H1 (cell line): ENCODE measurements at regions not wholly inside any gene's neighbourhood (a gene's known extent, or its start where the extent isn't known, plus 50 kb on each side); places are given as distances from the start of the nearest gene placed in this dataset.

Experiments
- CTCF ChIA-PET: fragments of 300-600 bp; sonication (Branson Sonifier 250); formaldehyde crosslinking; loops from one replicate; lab custom pipeline; 2021; ENCODE audit not compliant: partially characterized antibody; lab: Charles Lee
- POLR2A ChIA-PET: fragments of 300-600 bp; sonication (Branson Sonifier 250); formaldehyde crosslinking; loops from one replicate; lab custom pipeline; 2021; ENCODE audit warnings: inconsistent platforms; ENCODE audit not compliant: partially characterized antibody; lab: Charles Lee
- DNase-seq, 2 experiments: peaks; one replicate each; pipeline versions ENCODE4 v3.0.0 to v3.0.0-alpha.2; 2010 to 2022; ENCODE audit warnings: low spot score in 2 of 2, low read depth in 1 of 2, mixed read lengths in 1 of 2
- FAIRE-seq: peaks from 2 replicates; lab custom pipeline; 2011; peaks lifted over from hg19 to GRCh38; lab: Jason Lieb, UNC
- H2AFZ ChIP-seq: 2 replicates; pipeline ENCODE4 v1.8.1; 2012; ENCODE audit warnings: low read length, inconsistent platforms
- H2AK5ac ChIP-seq: 2 replicates; pipeline ENCODE4 v1.6.1; 2013; ENCODE audit warnings: low read depth, low read length
- H2BK120ac ChIP-seq: replicated peaks from 2 replicates; pipeline ENCODE3; 2013; ENCODE audit warnings: low read depth, low read length, inconsistent platforms
- H2BK12ac ChIP-seq: 2 replicates; pipeline ENCODE4 v1.6.1; 2013; ENCODE audit warnings: low read depth, low read length
- H2BK15ac ChIP-seq: 2 replicates; pipeline ENCODE4 v1.6.1; 2013; ENCODE audit warnings: low read length
- H2BK20ac ChIP-seq: 2 replicates; pipeline ENCODE4 v1.6.1; 2013; ENCODE audit warnings: low read length
- H2BK5ac ChIP-seq: 2 replicates; pipeline ENCODE4 v1.6.1; 2013; ENCODE audit warnings: low read depth, low read length
- H3K14ac ChIP-seq: 2 replicates; pipeline ENCODE4 v1.6.1; 2013; ENCODE audit warnings: inconsistent platforms; ENCODE audit not compliant: insufficient read length
- H3K18ac ChIP-seq: 2 replicates; pipeline ENCODE4 v1.6.1; 2013; ENCODE audit warnings: low read length; ENCODE audit errors: extremely low read depth
- H3K23ac ChIP-seq: 2 replicates; pipeline ENCODE4 v1.6.1; 2013; ENCODE audit warnings: inconsistent platforms; ENCODE audit not compliant: insufficient read length
- H3K23me2 ChIP-seq: 2 replicates; pipeline ENCODE4 v1.6.1; 2013; ENCODE audit warnings: low read depth, low read length
- H3K27ac ChIP-seq: 2 replicates; pipeline ENCODE4 v1.6.1; 2011; ENCODE audit warnings: low read depth, low read length, inconsistent platforms
- H3K27me3 ChIP-seq, 4 experiments: replicated peaks in 1 of 4; 1 replicate in 1 of 4; 2 replicates in 3 of 4; pipeline versions ENCODE4 v1.6.1 to v1.8.1; 2011 to 2013; ENCODE audit warnings: low read length in 3 of 4, mild to moderate bottlenecking in 3 of 4, inconsistent platforms in 2 of 4, mixed read lengths in 2 of 4, moderate library complexity in 1 of 4; ENCODE audit not compliant: control insufficient read depth in 3 of 4, insufficient read depth in 3 of 4; ENCODE audit errors: extremely low read depth in 1 of 4
- H3K36me3 ChIP-seq, 4 experiments: 2 replicates each; pipeline versions ENCODE4 v1.6.1 to v1.8.1; 2011 to 2013; ENCODE audit warnings: mild to moderate bottlenecking in 4 of 4, low read length in 3 of 4, moderate library complexity in 2 of 4, control low read depth in 1 of 4, inconsistent platforms in 1 of 4; ENCODE audit not compliant: insufficient read depth in 4 of 4, control insufficient read depth in 2 of 4
- H3K4ac ChIP-seq: replicated peaks from 2 replicates; pipeline ENCODE3; 2013; ENCODE audit warnings: low read length, low read depth, mixed read lengths, inconsistent platforms; ENCODE audit not compliant: insufficient read length
- H3K4me1 ChIP-seq, 4 experiments: replicated peaks in 1 of 4; 1 replicate in 1 of 4; 2 replicates in 3 of 4; pipeline versions ENCODE4 v1.6.1 to v1.8.1; 2011 to 2013; ENCODE audit warnings: low read length in 3 of 4, inconsistent platforms in 2 of 4, mixed read lengths in 1 of 4; ENCODE audit not compliant: insufficient read depth in 4 of 4, control insufficient read depth in 3 of 4
- H3K4me2 ChIP-seq, 2 experiments: 2 replicates each; pipeline versions ENCODE4 v1.6.1 to v1.8.1; 2011 to 2013; ENCODE audit warnings: low read depth in 2 of 2, low read length in 2 of 2, control low read depth in 1 of 2, inconsistent platforms in 1 of 2, mild to moderate bottlenecking in 1 of 2; ENCODE audit not compliant: insufficient read depth in 1 of 2
- H3K4me3 ChIP-seq, 4 experiments: fragments of 200-600, 300-600 bp in 1 of 4; sonication (generic), shearing (Covaris generic), sonication (Bioruptor Twin) in 1 of 4; 2 replicates each; pipeline versions ENCODE4 v1.5.1 to v1.8.1; 2011 to 2016; ENCODE audit warnings: low read length in 4 of 4, low read depth in 3 of 4, control low read depth in 2 of 4, inconsistent platforms in 2 of 4, mild to moderate bottlenecking in 2 of 4, mixed read lengths in 1 of 4, moderate library complexity in 1 of 4; ENCODE audit not compliant: insufficient read depth in 2 of 4; ENCODE audit errors: extremely low read depth in 1 of 4
- H3K56ac ChIP-seq: replicated peaks from 2 replicates; pipeline ENCODE3; 2013; ENCODE audit warnings: low read depth, mild to moderate bottlenecking, mixed read lengths, low read length, inconsistent platforms; ENCODE audit not compliant: insufficient read length
- H3K79me1 ChIP-seq: 2 replicates; pipeline ENCODE4 v1.6.1; 2013; ENCODE audit warnings: low read depth, low read length, control low read depth
- H3K79me2 ChIP-seq, 2 experiments: 2 replicates each; pipeline versions ENCODE4 v1.6.1 to v1.8.1; 2012 to 2013; ENCODE audit warnings: low read length in 2 of 2, mild to moderate bottlenecking in 2 of 2, inconsistent platforms in 1 of 2; ENCODE audit not compliant: insufficient read depth in 2 of 2, control insufficient read depth in 1 of 2
- H3K9ac ChIP-seq, 4 experiments: replicated peaks in 1 of 4; 1 replicate in 1 of 4; 2 replicates in 3 of 4; pipeline versions ENCODE4 v1.6.1 to v1.8.1; 2011 to 2013; ENCODE audit warnings: low read depth in 3 of 4, low read length in 3 of 4, control low read depth in 2 of 4, mild to moderate bottlenecking in 2 of 4, moderate library complexity in 2 of 4, inconsistent platforms in 1 of 4; ENCODE audit errors: extremely low read depth in 1 of 4
- H3K9me3 ChIP-seq, 2 experiments: 2 replicates each; pipeline versions ENCODE4 v1.6.1 to v1.8.1; 2012 to 2013; ENCODE audit warnings: mild to moderate bottlenecking in 2 of 2, moderate library complexity in 2 of 2, control low read depth in 1 of 2, inconsistent platforms in 1 of 2, low read depth in 1 of 2, low read length in 1 of 2, mixed read lengths in 1 of 2; ENCODE audit not compliant: insufficient read depth in 2 of 2
- H4K20me1 ChIP-seq, 2 experiments: replicated peaks in 1 of 2; 2 replicates each; pipeline versions ENCODE3 to v1.8.1; 2011 to 2013; ENCODE audit warnings: inconsistent platforms in 2 of 2, low read length in 2 of 2, mild to moderate bottlenecking in 1 of 2; ENCODE audit not compliant: insufficient read depth in 2 of 2, control insufficient read depth in 1 of 2
- H4K5ac ChIP-seq: 2 replicates; pipeline ENCODE4 v1.6.1; 2013; ENCODE audit warnings: low read length, low read depth, mixed read lengths, inconsistent platforms; ENCODE audit not compliant: insufficient read length
- H4K8ac ChIP-seq: 2 replicates; pipeline ENCODE4 v1.8.0; 2013; ENCODE audit warnings: mild to moderate bottlenecking, moderate library complexity, low read length, inconsistent platforms; ENCODE audit not compliant: insufficient read depth; ENCODE audit errors: extremely low read depth
- H4K91ac ChIP-seq: replicated peaks from 2 replicates; pipeline ENCODE3; 2013; ENCODE audit warnings: low read length, mixed read lengths, inconsistent platforms; ENCODE audit not compliant: insufficient read length
- ASH2L ChIP-seq: fragments of 200-600, 300-600 bp; sonication (generic); IDR thresholded peaks from one replicate; pipeline ENCODE4 v1.7.1; 2017; ENCODE audit warnings: low read length
- ATF3 ChIP-seq: IDR thresholded peaks from 2 replicates; pipeline ENCODE4 v1.6.1; 2011; ENCODE audit warnings: low read depth, mild to moderate bottlenecking, low read length; ENCODE audit not compliant: insufficient read depth
- CHD2 ChIP-seq: IDR thresholded peaks from 2 replicates; pipeline ENCODE4 v1.6.1; 2012; ENCODE audit warnings: low read length, improper control_type of control experiment
- CTBP2 ChIP-seq: IDR thresholded peaks from 2 replicates; pipeline ENCODE4 v1.7.0; 2011; ENCODE audit warnings: borderline replicate concordance, mild to moderate bottlenecking, moderate library complexity, mixed read lengths, low read length; ENCODE audit not compliant: insufficient read depth, insufficient read length
- EZH2 ChIP-seq: fragments of 200-600 bp; sonication (generic); IDR thresholded peaks from 2 replicates; pipeline ENCODE4 v1.7.1; 2012; ENCODE audit warnings: low read depth, mild to moderate bottlenecking, moderate library complexity, low read length, inconsistent platforms; ENCODE audit not compliant: severe bottlenecking
- FOSL1 ChIP-seq: IDR thresholded peaks from 2 replicates; pipeline ENCODE4 v1.6.1; 2011; ENCODE audit warnings: mild to moderate bottlenecking, low read depth, low read length, moderate library complexity; ENCODE audit not compliant: insufficient read depth
- KDM1A ChIP-seq: fragments of 200-600, 300-600 bp; sonication (generic); IDR thresholded peaks from 2 replicates; pipeline ENCODE4 v1.7.1; 2016; ENCODE audit warnings: mild to moderate bottlenecking, low read length, borderline replicate concordance
- KDM4A ChIP-seq: IDR thresholded peaks from one replicate; pipeline ENCODE4 v1.7.1; 2012; ENCODE audit warnings: low read depth, mild to moderate bottlenecking, moderate library complexity, low read length, inconsistent platforms; ENCODE audit not compliant: severe bottlenecking
- RNF2 ChIP-seq: fragments of 200-900, 300-1000 bp; sonication (generic); IDR thresholded peaks from 2 replicates; pipeline ENCODE4 v1.7.1; 2016; ENCODE audit warnings: borderline replicate concordance, low read depth, mild to moderate bottlenecking, antibody characterized with exemption, low read length; ENCODE audit not compliant: poor library complexity, severe bottlenecking; ENCODE audit errors: missing control alignments
- TAF1 ChIP-seq: IDR thresholded peaks from 2 replicates; pipeline ENCODE4 v1.6.1; 2011; ENCODE audit warnings: mild to moderate bottlenecking, low read depth, low read length
- WGBS, 2 experiments: shearing (Covaris generic) in 1 of 2; methylation state at CpG; one replicate each; pipeline versions ENCODE4 v1.1.6 to v1.1.7; 2013 to 2015; ENCODE audit warnings: low lambda C conversion rate in 2 of 2, mixed read lengths in 2 of 2, inconsistent platforms in 1 of 2, low coverage in 1 of 2, missing lambda C conversion rate in 1 of 2; ENCODE audit not compliant: insufficient replicate concordance in 2 of 2, insufficient coverage in 1 of 2, insufficient read length in 1 of 2; ENCODE audit errors: extremely low coverage in 1 of 2, missing lambda C conversion rate in 1 of 2; 5-methylcytosine and 5-hydroxymethylcytosine counted together

- H4K5ac ChIP-seq = no peak overlapping the region
- H3K79me1 ChIP-seq = no peaks in the 10 kb centered on the region
- peaks cover 5% of the 10 kb centered on the region for H3K23me2 ChIP-seq
- no peak overlapping the region for H2BK5ac ChIP-seq
- no peak overlapping the region for H2BK15ac ChIP-seq
- H3K79me2 ChIP-seq = no peaks in the 10 kb centered on the region
- no peak overlapping the region for H4K91ac ChIP-seq
- H3K56ac ChIP-seq = no peak overlapping the region
- peak overlapping the region; percentile 37 to 62 (median 42) for H3K4me3 ChIP-seq
- no peak overlapping the region for H2AK5ac ChIP-seq
- no peak overlapping the region; the same call in 1 of the 2 replicates for H4K8ac ChIP-seq
- peaks cover 44 to 73% (median 66%) of the 10 kb centered on the region in 4 experiments for H3K27me3 ChIP-seq
- H3K23ac ChIP-seq = no peak overlapping the region
- H3K4ac ChIP-seq = no peak overlapping the region
- no peak overlapping the region for H3K27ac ChIP-seq
- no peak for FAIRE-seq
- no peak overlapping the region for H3K14ac ChIP-seq
- H3K4me1 ChIP-seq = peaks cover 3 to 15% (median 9%) of the 10 kb centered on the region in 4 experiments
- 7% methylated on average over 64 of the region's 68 CpGs; no CpG with 5 or more reads in 1 of the 2 experiments for WGBS, 2 experiments
- no peaks in the 10 kb centered on the region for H3K9me3 ChIP-seq
- no peak overlapping the region for H3K18ac ChIP-seq
- no peaks in the 10 kb centered on the region for H3K36me3 ChIP-seq
- H2BK12ac ChIP-seq = 0 out of 2 replicates have a peak overlapping the region, but pooled peaks have one; percentile 1
- ChIA-PET CTCF (interaction anchor here (1.2 to 3.1 kb wide), 4 partner anchors 18 to 125 kb away, joined by 3 to 11 read pairs (median 4); no protein-coding TSS in a partner anchor), POLR2A (interaction anchor here (1.1 kb wide), 1 partner anchor 67 kb away, joined by 3 read pairs; no protein-coding TSS in a partner anchor)
- no peak overlapping the region for H2AFZ ChIP-seq
- H2BK120ac ChIP-seq = no peak overlapping the region
- no peak overlapping the region; a peak in 1 of 7 replicates for H3K9ac ChIP-seq
- H4K20me1 ChIP-seq = peaks cover 2 to 7% of the 10 kb centered on the region in 2 experiments
- no peak overlapping the region for H2BK20ac ChIP-seq
- peak overlapping the region; percentile 87 to 90 for H3K4me2 ChIP-seq
- peak in 1 of 2 experiments; percentile 70 for DNase-seq
- TF ChIP-seq ASH2L (peak; percentile 27), RNF2 (peak; percentile 76), KDM4A (peak; percentile 98), FOSL1 (no peak), KDM1A (peak; percentile 87; the same call in 1 of the 2 replicates), CTBP2 (peak; percentile 42), CHD2 (no peak), EZH2 (peak; percentile 85), TAF1 (no peak), ATF3 (no peak)
Observed at GRCh38 chr6:166008441-166009369, 158.9 kb downstream of the TBXT start.
